HEK293T (cell line): ENCODE measurements at regions not wholly inside any gene's neighbourhood (a gene's known extent, or its start where the extent isn't known, plus 50 kb on each side); places are given as distances from the start of the nearest gene placed in this dataset.

Experiments used
- L3MBTL2 ChIP-seq: fragments of 450-650 bp; conservative IDR thresholded peaks from 2 replicates; pipeline ENCODE4 v1.6.1; 2016; ENCODE audit warnings: mild to moderate bottlenecking
- LEF1 ChIP-seq: fragments of 450-650 bp; IDR thresholded peaks from 2 replicates; pipeline ENCODE4 v1.6.1; 2017; ENCODE audit warnings: mild to moderate bottlenecking, borderline replicate concordance
- NFRKB ChIP-seq: fragments of 450-650 bp; IDR thresholded peaks from 2 replicates; pipeline ENCODE4 v1.6.1; 2016; ENCODE audit warnings: mild to moderate bottlenecking, moderate library complexity
- SP1 ChIP-seq: fragments of 450-650 bp; IDR thresholded peaks from 2 replicates; pipeline ENCODE4 v1.6.1; 2017
- SUZ12 ChIP-seq: fragments of 450-650 bp; IDR thresholded peaks from 2 replicates; pipeline ENCODE4 v1.6.1; 2016; ENCODE audit warnings: mild to moderate bottlenecking
- TF ChIP-seq, protein P1 (sequence below): fragments of 450-650 bp; IDR thresholded peaks from 2 replicates; pipeline ENCODE4 v1.6.1; 2016

DNA sequence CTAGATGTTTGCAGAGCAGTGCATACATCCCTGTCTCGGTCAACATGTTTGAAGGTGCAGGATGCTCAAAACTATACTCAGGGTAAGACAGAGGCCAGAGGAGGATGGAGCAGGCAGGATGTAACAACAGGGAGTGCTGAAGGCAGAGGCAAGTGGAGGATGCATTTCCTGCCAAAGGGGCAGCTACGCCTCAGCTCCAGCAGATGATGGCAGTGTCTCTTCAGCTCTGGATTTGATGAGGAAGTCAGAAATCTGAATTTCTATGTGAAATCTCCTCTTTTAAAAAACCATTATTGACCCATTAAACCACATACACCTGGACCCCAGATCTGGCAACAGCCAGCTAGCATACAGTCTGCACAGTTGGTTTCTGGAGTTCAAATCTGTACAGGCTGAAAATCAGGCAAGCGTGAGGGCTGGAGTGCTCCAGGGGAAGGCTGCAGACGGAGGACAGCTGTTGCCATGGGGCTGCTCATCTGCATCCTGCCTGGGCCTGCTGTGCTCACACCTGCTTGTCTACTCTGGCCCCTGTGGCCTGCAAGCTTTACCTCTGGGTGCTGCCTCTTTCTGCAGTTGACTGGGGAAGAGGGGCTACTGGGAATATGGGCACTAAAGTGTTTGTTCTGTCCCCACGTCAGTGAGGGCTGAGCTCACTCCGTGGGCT is 152.9 kb upstream of the SLC28A3 start:
- no peak for TF ChIP-seq L3MBTL2
- TF ChIP-seq SUZ12, result no peak
- no peak for TF ChIP-seq SP1
- TF ChIP-seq, protein P1, sequence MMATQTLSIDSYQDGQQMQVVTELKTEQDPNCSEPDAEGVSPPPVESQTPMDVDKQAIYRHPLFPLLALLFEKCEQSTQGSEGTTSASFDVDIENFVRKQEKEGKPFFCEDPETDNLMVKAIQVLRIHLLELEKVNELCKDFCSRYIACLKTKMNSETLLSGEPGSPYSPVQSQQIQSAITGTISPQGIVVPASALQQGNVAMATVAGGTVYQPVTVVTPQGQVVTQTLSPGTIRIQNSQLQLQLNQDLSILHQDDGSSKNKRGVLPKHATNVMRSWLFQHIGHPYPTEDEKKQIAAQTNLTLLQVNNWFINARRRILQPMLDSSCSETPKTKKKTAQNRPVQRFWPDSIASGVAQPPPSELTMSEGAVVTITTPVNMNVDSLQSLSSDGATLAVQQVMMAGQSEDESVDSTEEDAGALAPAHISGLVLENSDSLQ, result no peak
- no peak for TF ChIP-seq LEF1
- TF ChIP-seq NFRKB, result no peak
